ENCODE measurements at regions not wholly inside any gene's neighbourhood (a gene's known extent, or its start where the extent isn't known, plus 50 kb on each side); places are given as distances from the start of the nearest gene placed in this dataset.

DNA sequence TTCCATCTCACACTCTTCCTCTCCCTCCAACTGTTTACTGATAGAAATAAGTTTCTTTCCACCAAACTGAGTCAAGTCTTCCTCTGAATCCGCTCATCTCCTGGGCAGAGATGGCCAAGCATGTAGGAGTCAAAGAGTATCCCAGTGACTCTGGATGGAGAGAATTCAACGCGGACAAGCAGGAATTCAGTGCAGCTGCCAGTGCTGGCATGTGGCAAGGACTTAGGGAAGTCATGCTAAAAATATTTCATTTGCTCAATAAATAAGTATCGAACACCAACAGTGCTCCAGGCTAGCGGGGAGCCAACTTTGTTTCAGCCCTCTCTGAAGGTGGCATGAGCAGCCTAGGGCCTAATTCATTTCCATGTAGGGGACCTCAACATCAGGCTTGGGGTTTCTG, 351.6 kb upstream of the ZMIZ1 start:
- Mint-ChIP-seq H3K27me3 (peaks cover 15% of the 10 kb centered on the region), H3K4me3 (no peak overlapping the region), H3K4me1 (ENCODE audit: low read depth) (no peaks in the 10 kb centered on the region), H3K9me3 (no peaks in the 10 kb centered on the region), H3K27ac (no peak overlapping the region), H3K36me3 (no peaks in the 10 kb centered on the region)
- intact Hi-C loops (cut with micrococcal nuclease) = no loop called here
- ChIA-PET POLR2A (no interaction called here), CTCF (no interaction called here)
- DNase-seq = no peak

DNA sequence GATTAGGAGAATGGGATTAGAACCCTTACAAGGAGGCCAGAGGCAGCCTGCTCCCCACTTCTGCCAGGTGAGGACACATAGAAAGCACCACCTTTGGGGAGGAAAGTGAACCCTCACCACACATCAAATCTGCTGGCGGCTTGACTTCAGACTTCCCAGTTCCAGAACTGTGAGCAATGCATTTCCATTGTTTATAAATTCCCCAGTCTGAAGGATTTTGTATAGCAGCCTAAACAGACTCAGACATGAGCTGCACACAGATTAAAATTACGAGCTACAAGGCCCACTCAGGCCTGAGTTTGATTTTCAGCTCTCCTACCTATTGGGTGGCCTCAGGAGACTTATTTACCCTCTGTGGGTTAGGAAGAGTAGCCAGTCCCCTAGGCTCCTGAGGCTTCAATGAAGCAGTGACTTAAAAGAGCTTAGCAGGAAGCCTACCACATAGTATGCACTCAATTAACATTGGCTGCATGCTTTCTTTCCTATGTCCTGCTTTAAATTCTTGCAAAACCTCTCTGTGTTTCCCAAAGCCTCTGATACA, 350.7 kb upstream of the ZMIZ1 start:
- Mint-ChIP-seq H3K27me3 (peaks cover 15% of the 10 kb centered on the region), H3K4me3 (no peak overlapping the region), H3K9me3 (no peaks in the 10 kb centered on the region), H3K36me3 (no peaks in the 10 kb centered on the region), H3K27ac (no peak overlapping the region), H3K4me1 (ENCODE audit: low read depth) (no peaks in the 10 kb centered on the region)
- intact Hi-C loops (cut with micrococcal nuclease) = no loop called here
- CTCF ChIA-PET = no interaction called here
- POLR2A ChIA-PET = no interaction called here
- DNase-seq = no peak

DNA sequence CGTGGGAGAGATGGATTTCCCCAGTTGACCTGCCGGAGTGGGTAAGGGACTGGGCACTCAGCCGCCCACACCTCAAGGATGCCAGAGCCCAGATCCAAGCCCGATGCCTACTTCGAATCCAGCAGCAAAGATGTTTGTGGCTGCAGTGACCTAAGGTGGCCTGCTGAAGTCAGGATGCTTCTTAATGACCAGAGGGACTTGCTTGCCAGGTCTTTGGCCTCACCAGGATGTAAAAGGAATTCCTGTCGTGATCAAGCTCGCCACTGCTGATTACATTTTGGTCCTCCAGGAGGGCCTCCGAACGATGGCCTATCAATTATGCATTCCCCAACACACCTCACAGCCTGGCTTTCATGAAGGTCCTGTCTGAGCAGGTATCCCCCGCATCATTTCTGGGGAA, 349.5 kb upstream of the ZMIZ1 start:
- Mint-ChIP-seq H3K27me3 (peaks cover 20% of the 10 kb centered on the region), H3K27ac (no peak overlapping the region), H3K4me3 (no peak overlapping the region), H3K36me3 (no peaks in the 10 kb centered on the region), H3K4me1 (ENCODE audit: low read depth) (no peaks in the 10 kb centered on the region), H3K9me3 (no peaks in the 10 kb centered on the region)
- intact Hi-C loops (cut with micrococcal nuclease) = no loop called here
- DNase-seq = no peak
- ChIA-PET POLR2A (no interaction called here), CTCF (no interaction called here)

DNA sequence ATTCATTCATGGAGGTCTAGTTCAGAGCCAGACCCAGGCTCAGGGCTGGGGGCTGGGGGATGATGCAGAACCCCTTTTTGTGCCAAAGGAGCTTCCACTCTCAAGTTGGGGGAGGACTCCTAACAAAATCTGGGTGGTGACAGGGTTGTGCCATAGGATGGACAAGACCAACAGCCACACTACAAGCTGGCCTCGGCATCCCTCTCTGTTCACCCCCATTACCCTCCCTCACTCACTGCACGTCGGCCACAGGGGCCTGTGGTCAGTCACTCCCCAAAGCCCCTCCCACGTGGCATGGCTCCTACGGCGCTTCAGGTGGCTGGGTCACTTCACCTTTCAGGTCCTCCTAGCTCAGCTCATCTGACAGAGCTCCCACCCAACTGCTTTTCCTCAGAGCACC, 348.7 kb upstream of the ZMIZ1 start:
- CTCF ChIA-PET = no interaction called here
- intact Hi-C loops (cut with micrococcal nuclease) = no loop called here
- H3K36me3 Mint-ChIP-seq = no peaks in the 10 kb centered on the region

DNA sequence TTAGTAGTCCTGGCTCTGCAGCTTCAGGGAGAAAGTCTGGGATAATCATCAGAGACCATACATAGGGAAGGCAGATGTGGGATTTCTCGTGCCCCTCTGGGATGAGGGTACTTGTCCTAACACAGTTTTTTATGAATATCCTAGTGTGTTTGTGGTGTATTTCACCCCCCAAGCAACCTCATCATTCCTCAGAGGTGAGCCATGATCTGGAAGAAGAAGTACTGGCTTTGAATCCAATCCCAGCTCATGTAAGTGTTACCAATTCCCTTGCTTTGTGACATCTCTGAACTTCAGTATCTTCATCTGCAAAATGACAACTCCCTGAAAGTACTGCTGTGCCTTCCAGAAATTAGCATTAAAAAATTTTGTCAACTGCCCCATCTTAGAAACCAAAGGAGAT, 347.5 kb upstream of the ZMIZ1 start:
- intact Hi-C loops (cut with micrococcal nuclease) = no loop called here
- no peak for DNase-seq
- Mint-ChIP-seq H3K27ac (no peak overlapping the region), H3K4me3 (no peak overlapping the region), H3K4me1 (ENCODE audit: low read depth) (no peaks in the 10 kb centered on the region), H3K9me3 (no peaks in the 10 kb centered on the region), H3K36me3 (no peaks in the 10 kb centered on the region), H3K27me3 (peaks cover 27% of the 10 kb centered on the region)
- POLR2A ChIA-PET = interaction anchor here (0.6 kb wide), 1 partner anchor 116 kb away, joined by 4 read pairs; no protein-coding TSS in a partner anchor
- CTCF ChIA-PET = interaction anchor here (0.6 kb wide), 1 partner anchor 382 kb away, joined by 3 read pairs; no protein-coding TSS in a partner anchor

More for the DNA sequence above, 348.7 kb upstream of the ZMIZ1 start:
- no peak for DNase-seq
- POLR2A ChIA-PET = no interaction called here
- no peak overlapping the region for H3K4me3 Mint-ChIP-seq
- no peaks in the 10 kb centered on the region for H3K4me1 Mint-ChIP-seq (ENCODE audit: low read depth)
- H3K27ac Mint-ChIP-seq = no peak overlapping the region
- H3K27me3 Mint-ChIP-seq = peaks cover 23% of the 10 kb centered on the region
- H3K9me3 Mint-ChIP-seq = no peaks in the 10 kb centered on the region

DNA sequence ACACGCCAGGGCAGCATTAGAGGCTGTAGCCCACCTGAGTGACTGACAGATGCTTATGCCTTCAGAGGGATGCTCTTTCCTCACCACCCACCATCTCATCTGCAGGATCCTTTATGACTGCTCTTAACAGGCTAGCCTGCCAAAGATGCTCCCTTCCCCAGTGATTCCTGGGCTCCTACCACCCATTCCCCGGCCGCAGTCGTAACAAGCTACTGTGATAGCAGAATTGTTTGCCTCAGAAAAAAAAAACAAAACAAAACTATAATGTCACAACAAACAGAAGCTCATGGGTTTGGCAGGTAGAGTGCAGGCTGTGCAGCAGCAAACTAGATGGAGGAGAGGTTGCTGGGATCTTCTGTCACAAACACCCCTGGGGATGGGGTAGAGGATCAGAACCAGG, 343.9 kb upstream of the ZMIZ1 start:
- no peak overlapping the region for H3K4me3 Mint-ChIP-seq
- CTCF ChIA-PET = no interaction called here
- H3K27ac Mint-ChIP-seq = no peak overlapping the region
- POLR2A ChIA-PET = no interaction called here
- intact Hi-C loops (cut with micrococcal nuclease) = no loop called here
- H3K4me1 Mint-ChIP-seq (ENCODE audit: low read depth) = no peaks in the 10 kb centered on the region
- peaks cover 23% of the 10 kb centered on the region for H3K27me3 Mint-ChIP-seq
- H3K9me3 Mint-ChIP-seq = no peaks in the 10 kb centered on the region
- no peaks in the 10 kb centered on the region for H3K36me3 Mint-ChIP-seq
- DNase-seq = no peak

DNA sequence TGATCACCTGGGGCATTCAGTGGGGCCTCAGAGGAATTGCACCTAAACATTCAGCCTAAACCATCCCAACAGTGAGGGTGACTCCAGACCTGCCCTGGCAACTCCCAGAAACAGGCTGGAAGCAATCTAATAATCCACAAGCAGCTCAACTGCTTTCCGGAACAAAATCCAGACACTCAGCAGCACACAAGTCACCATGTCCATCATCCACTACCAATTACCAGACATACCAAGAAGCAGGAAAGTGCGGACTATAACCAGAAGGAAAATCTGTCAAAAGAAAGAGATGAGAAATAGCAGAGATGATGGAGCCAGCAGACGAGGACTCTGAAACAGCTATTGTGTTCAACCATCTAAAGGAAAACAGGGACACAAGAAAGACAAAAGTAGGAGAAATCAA, 342.6 kb upstream of the ZMIZ1 start:
- Mint-ChIP-seq H3K9me3 (no peaks in the 10 kb centered on the region), H3K27ac (no peak overlapping the region), H3K4me3 (no peak overlapping the region), H3K27me3 (peaks cover 16% of the 10 kb centered on the region), H3K4me1 (ENCODE audit: low read depth) (no peaks in the 10 kb centered on the region), H3K36me3 (no peaks in the 10 kb centered on the region)
- CTCF ChIA-PET = no interaction called here
- no peak for DNase-seq
- POLR2A ChIA-PET = no interaction called here
- intact Hi-C loops (cut with micrococcal nuclease) = no loop called here

DNA sequence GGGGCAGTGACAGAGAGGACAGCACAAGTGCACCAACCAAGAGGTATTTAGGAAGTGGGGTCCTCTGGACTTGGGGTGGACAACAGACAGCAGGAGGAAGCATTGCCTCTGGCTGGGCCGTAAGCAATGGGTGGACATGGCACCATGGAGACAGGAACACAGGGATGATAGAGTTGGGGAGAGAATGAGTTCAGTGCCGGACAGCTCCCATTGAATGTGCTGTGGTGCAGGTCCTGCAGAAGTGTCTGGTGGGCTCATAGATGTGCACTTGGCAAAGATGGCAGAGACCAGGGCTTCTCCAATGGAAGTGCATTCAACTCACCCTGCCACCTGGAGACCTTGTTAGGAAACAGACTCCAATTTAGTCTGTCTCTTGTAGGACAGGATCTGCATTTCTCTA, 341.5 kb upstream of the ZMIZ1 start:
- Mint-ChIP-seq H3K9me3 (no peaks in the 10 kb centered on the region), H3K27ac (no peak overlapping the region), H3K36me3 (no peaks in the 10 kb centered on the region), H3K4me3 (no peak overlapping the region), H3K4me1 (ENCODE audit: low read depth) (no peaks in the 10 kb centered on the region), H3K27me3 (peaks cover 14% of the 10 kb centered on the region)
- DNase-seq = no peak
- ChIA-PET CTCF (interaction anchor here (0.6 kb wide), 1 partner anchor 1313 kb away, joined by 3 read pairs; no protein-coding TSS in a partner anchor), POLR2A (no interaction called here)
- intact Hi-C loops (cut with micrococcal nuclease) = no loop called here

DNA sequence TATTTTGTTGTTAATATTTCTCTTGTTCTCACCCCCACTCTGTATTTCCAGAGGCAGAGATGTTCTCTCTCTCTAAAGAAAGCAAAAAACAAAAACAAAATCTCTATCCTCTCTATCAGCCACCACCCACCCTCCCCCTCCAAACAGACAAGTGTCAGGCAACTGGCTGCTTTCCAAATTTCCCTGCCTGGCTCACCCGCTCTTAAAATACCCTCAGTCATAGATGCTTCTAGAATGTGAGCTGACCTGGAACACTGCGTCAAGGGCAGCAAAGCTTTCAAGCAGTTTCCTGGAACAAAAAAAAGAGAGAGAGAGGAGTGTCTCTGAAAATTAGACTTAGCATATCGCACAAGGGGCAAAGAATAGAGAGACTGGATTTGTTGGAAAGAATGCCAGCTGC, 341.0 kb upstream of the ZMIZ1 start:
- intact Hi-C loops (cut with micrococcal nuclease) = no loop called here
- ChIA-PET POLR2A (no interaction called here), CTCF (no interaction called here)
- no peaks in the 10 kb centered on the region for H3K4me1 Mint-ChIP-seq (ENCODE audit: low read depth)
- H3K9me3 Mint-ChIP-seq = no peaks in the 10 kb centered on the region
- no peak overlapping the region for H3K4me3 Mint-ChIP-seq
- H3K36me3 Mint-ChIP-seq = no peaks in the 10 kb centered on the region
- DNase-seq = no peak
- no peak overlapping the region for H3K27ac Mint-ChIP-seq
- H3K27me3 Mint-ChIP-seq = peaks cover 14% of the 10 kb centered on the region

DNA sequence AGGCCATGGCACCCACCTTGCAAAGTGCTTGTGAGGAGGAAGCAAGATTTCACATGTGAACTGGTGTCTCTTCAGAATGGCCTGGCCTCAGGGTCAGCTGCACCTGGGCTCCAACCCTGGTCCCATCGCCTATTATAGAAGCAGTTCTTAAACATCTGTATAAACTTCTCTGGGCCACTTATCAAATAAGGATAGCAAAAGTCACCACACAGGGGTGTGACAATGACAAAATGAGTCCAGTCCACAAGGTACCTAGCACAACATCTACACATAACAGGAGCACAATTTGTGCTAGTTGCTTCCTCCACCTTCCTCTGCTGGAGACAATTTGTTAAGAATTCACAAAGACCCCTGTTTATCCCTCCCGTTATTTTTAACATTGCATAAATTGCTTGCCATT, 340.6 kb upstream of the ZMIZ1 start:
- H3K4me1 Mint-ChIP-seq (ENCODE audit: low read depth) = no peaks in the 10 kb centered on the region
- no peak for DNase-seq
- ChIA-PET CTCF (no interaction called here), POLR2A (no interaction called here)
- intact Hi-C loops (cut with micrococcal nuclease) = no loop called here
- peaks cover 14% of the 10 kb centered on the region for H3K27me3 Mint-ChIP-seq
- H3K9me3 Mint-ChIP-seq = no peaks in the 10 kb centered on the region
- H3K4me3 Mint-ChIP-seq = no peak overlapping the region
- no peak overlapping the region for H3K27ac Mint-ChIP-seq
- no peaks in the 10 kb centered on the region for H3K36me3 Mint-ChIP-seq

DNA sequence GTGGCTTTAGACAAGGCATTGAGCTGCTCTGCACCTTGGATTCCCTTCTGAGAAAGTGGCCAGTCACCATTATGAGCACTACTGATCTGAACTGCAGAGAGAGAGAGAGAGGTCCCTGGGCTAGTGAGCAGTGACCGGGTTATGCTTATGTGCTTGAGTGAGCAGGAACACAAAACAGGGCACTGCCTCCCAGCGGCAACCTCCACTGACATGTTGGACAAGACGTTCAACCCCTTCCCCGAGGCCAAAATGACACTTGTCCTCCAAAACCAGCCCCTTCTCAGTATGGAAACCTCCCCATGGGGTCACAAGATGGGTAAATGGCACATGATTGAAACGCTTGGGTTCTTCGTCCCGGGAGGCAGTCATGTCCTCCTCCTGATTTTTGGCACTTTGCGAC, 339.4 kb upstream of the ZMIZ1 start:
- Mint-ChIP-seq H3K9me3 (no peaks in the 10 kb centered on the region), H3K4me3 (no peak overlapping the region), H3K27ac (no peak overlapping the region), H3K4me1 (ENCODE audit: low read depth) (no peaks in the 10 kb centered on the region), H3K36me3 (no peaks in the 10 kb centered on the region), H3K27me3 (peaks cover 9% of the 10 kb centered on the region)
- POLR2A ChIA-PET = no interaction called here
- CTCF ChIA-PET = no interaction called here
- intact Hi-C loops (cut with micrococcal nuclease) = no loop called here
- no peak for DNase-seq

DNA sequence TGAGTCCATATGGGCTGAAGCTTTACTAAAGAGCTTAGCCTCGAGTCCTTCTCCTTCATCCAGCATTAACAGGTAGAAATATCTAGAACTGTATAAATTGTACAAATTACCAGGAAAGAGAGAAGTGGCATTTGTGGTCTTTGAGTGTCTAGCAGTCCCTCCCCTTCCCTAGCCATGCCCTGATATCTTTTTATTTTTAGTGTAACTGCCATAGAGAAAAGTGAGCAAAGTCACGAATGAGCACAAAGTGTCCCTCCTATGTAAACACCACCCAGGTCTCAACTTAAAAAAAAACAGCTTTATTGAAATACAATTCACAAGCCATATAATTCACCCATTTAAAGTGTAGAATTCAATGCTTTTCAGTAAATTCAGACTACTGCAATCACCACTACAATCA, 339.0 kb upstream of the ZMIZ1 start:
- no peak overlapping the region for H3K27ac Mint-ChIP-seq
- no peaks in the 10 kb centered on the region for H3K36me3 Mint-ChIP-seq
- no peaks in the 10 kb centered on the region for H3K9me3 Mint-ChIP-seq
- H3K27me3 Mint-ChIP-seq = peaks cover 7% of the 10 kb centered on the region
- DNase-seq = no peak
- ChIA-PET POLR2A (no interaction called here), CTCF (no interaction called here)
- intact Hi-C loops (cut with micrococcal nuclease) = no loop called here
- no peaks in the 10 kb centered on the region for H3K4me1 Mint-ChIP-seq (ENCODE audit: low read depth)
- H3K4me3 Mint-ChIP-seq = no peak overlapping the region

DNA sequence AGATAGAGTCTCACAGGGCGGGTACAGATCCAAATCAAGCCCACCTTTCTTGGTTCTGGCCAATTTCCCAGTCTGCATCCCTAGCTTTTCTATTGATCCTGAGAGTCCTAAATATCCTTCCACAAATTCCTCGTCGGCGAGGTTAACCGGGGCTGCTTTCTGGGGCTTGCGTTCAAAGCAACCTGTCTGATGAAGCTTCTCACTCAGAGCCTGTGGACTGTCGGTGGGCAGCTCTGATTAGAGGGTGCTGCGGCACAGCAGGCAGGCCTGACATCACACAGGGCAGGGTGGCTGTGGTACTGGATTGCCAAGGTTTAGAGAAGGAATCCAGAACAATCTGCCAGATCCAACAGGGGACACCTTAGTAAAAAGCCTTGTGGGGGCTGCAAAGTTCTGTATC, 338.0 kb upstream of the ZMIZ1 start:
- ChIA-PET CTCF (no interaction called here), POLR2A (no interaction called here)
- H3K27me3 Mint-ChIP-seq = peaks cover 6% of the 10 kb centered on the region
- H3K4me3 Mint-ChIP-seq = no peak overlapping the region
- no peak for DNase-seq
- intact Hi-C loops (cut with micrococcal nuclease) = no loop called here
- H3K36me3 Mint-ChIP-seq = no peaks in the 10 kb centered on the region
- no peaks in the 10 kb centered on the region for H3K4me1 Mint-ChIP-seq (ENCODE audit: low read depth)
- no peaks in the 10 kb centered on the region for H3K9me3 Mint-ChIP-seq
- H3K27ac Mint-ChIP-seq = no peak overlapping the region

DNA sequence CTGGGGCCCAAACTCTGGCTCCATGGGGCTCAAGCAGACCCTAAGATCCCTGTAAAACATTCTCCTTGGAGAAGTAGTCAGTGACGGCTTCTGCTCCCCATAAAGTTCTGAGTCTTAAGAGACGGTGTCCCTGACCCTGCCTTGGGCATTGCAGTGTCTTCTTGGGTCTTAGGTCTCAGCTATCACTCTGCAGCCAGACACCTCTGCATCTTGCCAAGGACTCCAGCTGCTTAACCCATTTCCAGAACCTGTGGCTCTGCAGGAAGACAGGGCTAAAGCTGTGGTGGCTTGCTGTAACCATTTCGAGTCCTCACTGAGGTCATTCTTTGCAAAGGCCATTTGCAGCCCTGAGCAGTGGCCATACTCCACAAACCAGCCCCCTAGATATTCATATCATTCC, 337.1 kb upstream of the ZMIZ1 start:
- Mint-ChIP-seq H3K4me3 (no peak overlapping the region), H3K27me3 (peaks cover 9% of the 10 kb centered on the region), H3K36me3 (no peaks in the 10 kb centered on the region), H3K9me3 (no peaks in the 10 kb centered on the region), H3K27ac (no peak overlapping the region), H3K4me1 (ENCODE audit: low read depth) (no peaks in the 10 kb centered on the region)
- intact Hi-C loops (cut with micrococcal nuclease) = no loop called here
- POLR2A ChIA-PET = no interaction called here
- CTCF ChIA-PET = no interaction called here
- no peak for DNase-seq
